ENCODE measurements at regions not wholly inside any gene's neighbourhood (a gene's known extent, or its start where the extent isn't known, plus 50 kb on each side); places are given as distances from the start of the nearest gene placed in this dataset.

- TF ChIP-seq MAX (IDR thresholded peaks at IDR 0.05) (no peak), TAF7 (optimal IDR thresholded peaks at IDR 0.05; ENCODE audit: borderline replicate concordance, low read depth, low read length) (no peak), POLR2A (IDR thresholded peaks at IDR 0.05; ENCODE audit: control extremely low read depth in 1 of 2, low read depth in 2 of 2, low read length in 2 of 2) (no peak), SP2 (IDR thresholded peaks at IDR 0.05; ENCODE audit: low read length) (no peak)
These were observed 129.8 kb upstream of the ALKAL2 start (continued) for GRCh38 chr2:417662-418061.
